Smooth muscle cell (in vitro differentiated cells): ENCODE measurements at regions not wholly inside any gene's neighbourhood (a gene's known extent, or its start where the extent isn't known, plus 50 kb on each side); places are given as distances from the start of the nearest gene placed in this dataset.

Experiments
- DNase-seq: peaks from one replicate; lab custom pipeline; 2025; ENCODE audit not compliant: unreplicated experiment; lab: John Stamatoyannopoulos, UW
- H2AFZ ChIP-seq: fragments of 200-600 bp; sonication (generic); 2 replicates; pipeline ENCODE4 v1.6.0; 2016; ENCODE audit warnings: antibody characterized with exemption, low read depth, mild to moderate bottlenecking
- H3F3A ChIP-seq: fragments of 200-600 bp; sonication (generic); 2 replicates; pipeline ENCODE4 v1.6.0; 2017; ENCODE audit warnings: antibody characterized with exemption, low read depth
- H3K27ac ChIP-seq: fragments of 200-600 bp; sonication (generic); 2 replicates; pipeline ENCODE4 v1.5.1; 2016; ENCODE audit warnings: low read depth, mild to moderate bottlenecking
- H3K27me3 ChIP-seq: fragments of 200-600 bp; sonication (generic); 2 replicates; pipeline ENCODE4 v1.6.1; 2016; ENCODE audit warnings: low read depth, mild to moderate bottlenecking
- H3K36me3 ChIP-seq: fragments of 200-600 bp; sonication (generic); 2 replicates; pipeline ENCODE4 v1.5.1; 2016; ENCODE audit warnings: low read depth
- H3K4me1 ChIP-seq: fragments of 200-600 bp; sonication (generic); 2 replicates; pipeline ENCODE4 v1.5.1; 2016; ENCODE audit warnings: low read depth
- H3K4me2 ChIP-seq: fragments of 200-600 bp; sonication (generic); 2 replicates; pipeline ENCODE4 v1.6.0; 2016; ENCODE audit warnings: mild to moderate bottlenecking
- H3K4me3 ChIP-seq: fragments of 200-600 bp; sonication (generic); 2 replicates; pipeline ENCODE4 v1.5.1; 2016; ENCODE audit warnings: mild to moderate bottlenecking
- H3K79me2 ChIP-seq: fragments of 200-600 bp; sonication (generic); 2 replicates; pipeline ENCODE4 v1.6.0; 2016; ENCODE audit warnings: low read depth, mild to moderate bottlenecking
- H3K9ac ChIP-seq: fragments of 200-600 bp; sonication (generic); 2 replicates; pipeline ENCODE4 v1.6.0; 2016; ENCODE audit warnings: low read depth
- H3K9me3 ChIP-seq: fragments of 200-600 bp; sonication (generic); replicated peaks from 2 replicates; pipeline ENCODE4 v1.5.1; 2016; ENCODE audit warnings: low read depth
- H4K20me1 ChIP-seq: fragments of 200-600 bp; sonication (generic); 2 replicates; pipeline ENCODE4 v1.6.0; 2016; ENCODE audit warnings: low read depth
- CTCF ChIP-seq: fragments of 200-600 bp; sonication (generic); IDR thresholded peaks from 2 replicates; pipeline ENCODE4 v1.5.1; 2017; ENCODE audit warnings: borderline replicate concordance, mild to moderate bottlenecking, antibody characterized with exemption; ENCODE audit not compliant: insufficient read depth, poor library complexity, severe bottlenecking
- WGBS: methylation state at CpG from one replicate; pipeline ENCODE4 v1.1.7; 2016; ENCODE audit warnings: low lambda C conversion rate; 5-methylcytosine and 5-hydroxymethylcytosine counted together

GRCh38 chr4:35541146-35541887 is 703.0 kb downstream of the ARAP2 start:
- Histone ChIP-seq H2AFZ (no peak overlapping the region), H3K4me2 (no peak overlapping the region), H3K4me1 (no peaks in the 10 kb centered on the region), H3K27me3 (no peaks in the 10 kb centered on the region), H3F3A (no peaks in the 10 kb centered on the region), H3K4me3 (no peak overlapping the region), H3K36me3 (no peaks in the 10 kb centered on the region), H4K20me1 (no peaks in the 10 kb centered on the region), H3K79me2 (no peaks in the 10 kb centered on the region), H3K9me3 (no peaks in the 10 kb centered on the region), H3K9ac (no peak overlapping the region), H3K27ac (no peak overlapping the region)
- WGBS = 92% methylated on average over 12 of the region's 12 CpGs
- TF ChIP-seq CTCF = no peak
- DNase-seq = no peak

GRCh38 chr4:35541888-35542213 is 702.5 kb downstream of the ARAP2 start:
- Histone ChIP-seq H3K27ac (no peak overlapping the region), H3K27me3 (no peaks in the 10 kb centered on the region), H4K20me1 (no peaks in the 10 kb centered on the region), H3K4me3 (no peak overlapping the region), H3K9ac (no peak overlapping the region), H2AFZ (no peak overlapping the region), H3F3A (no peaks in the 10 kb centered on the region), H3K36me3 (no peaks in the 10 kb centered on the region), H3K4me1 (no peaks in the 10 kb centered on the region), H3K4me2 (no peak overlapping the region), H3K79me2 (no peaks in the 10 kb centered on the region), H3K9me3 (no peaks in the 10 kb centered on the region)
- no peak for DNase-seq
- no peak for TF ChIP-seq CTCF
- 63% methylated on average over 5 of the region's 5 CpGs for WGBS

GRCh38 chr4:35548921-35549320 is 695.4 kb downstream of the ARAP2 start:
- no peak for TF ChIP-seq CTCF
- Histone ChIP-seq H2AFZ (no peak overlapping the region), H3K4me1 (no peaks in the 10 kb centered on the region), H3K79me2 (no peaks in the 10 kb centered on the region), H4K20me1 (no peaks in the 10 kb centered on the region), H3K9me3 (no peaks in the 10 kb centered on the region), H3F3A (no peaks in the 10 kb centered on the region), H3K4me3 (no peak overlapping the region), H3K36me3 (no peaks in the 10 kb centered on the region), H3K4me2 (no peak overlapping the region), H3K27me3 (no peaks in the 10 kb centered on the region), H3K9ac (no peak overlapping the region), H3K27ac (no peak overlapping the region)
- 85% methylated on average over 3 of the region's 3 CpGs for WGBS
- no peak for DNase-seq

- H2AFZ ChIP-seq = no peak overlapping the region
- no peak overlapping the region for H3K9ac ChIP-seq
- H3F3A ChIP-seq = no peaks in the 10 kb centered on the region
- no peaks in the 10 kb centered on the region for H4K20me1 ChIP-seq
- TF ChIP-seq CTCF = no peak
- WGBS = 61% methylated on average over 1 of the region's 1 CpG
- no peaks in the 10 kb centered on the region for H3K27me3 ChIP-seq
- H3K27ac ChIP-seq = no peak overlapping the region
- no peak overlapping the region for H3K4me3 ChIP-seq
- no peaks in the 10 kb centered on the region for H3K9me3 ChIP-seq
- H3K79me2 ChIP-seq = no peaks in the 10 kb centered on the region
- no peak overlapping the region for H3K4me2 ChIP-seq
- no peak for DNase-seq
- no peaks in the 10 kb centered on the region for H3K4me1 ChIP-seq
- H3K36me3 ChIP-seq = no peaks in the 10 kb centered on the region
Observed at GRCh38 chr4:35556387-35556786, 687.9 kb downstream of the ARAP2 start.
